ENCODE measurements at regions not wholly inside any gene's neighbourhood (a gene's known extent, or its start where the extent isn't known, plus 50 kb on each side); places are given as distances from the start of the nearest gene placed in this dataset.

GRCh38 chr13:52975969-52976368, 52.6 kb upstream of the OLFM4 start:
- CTCF ChIA-PET, result no interaction called here
- POLR2A ChIA-PET, result no interaction called here

GRCh38 chr13:52975161-52975560, 53.5 kb upstream of the OLFM4 start:
- ChIA-PET CTCF (no interaction called here), POLR2A (no interaction called here)

GRCh38 chr13:52974711-52975110, 53.9 kb upstream of the OLFM4 start:
- ChIA-PET POLR2A (no interaction called here), CTCF (no interaction called here)

GRCh38 chr13:52969373-52969772, 59.2 kb upstream of the OLFM4 start:
- POLR2A ChIA-PET, result no interaction called here
- CTCF ChIA-PET, result no interaction called here

GRCh38 chr13:52968074-52968700, 60.4 kb upstream of the OLFM4 start:
- ChIA-PET CTCF (interaction anchor here (0.9 to 1.4 kb wide), 4 partner anchors 9 to 359 kb away, joined by 3 to 6 read pairs (median 4); no protein-coding TSS in a partner anchor), POLR2A (no interaction called here)

GRCh38 chr13:52961987-52962386, 66.6 kb upstream of the OLFM4 start:
- ChIA-PET POLR2A (no interaction called here), CTCF (no interaction called here)

- CTCF ChIA-PET, result no interaction called here
- POLR2A ChIA-PET, result no interaction called here
Observed at GRCh38 chr13:52961256-52961910, 67.2 kb upstream of the OLFM4 start.

GRCh38 chr13:52955472-52955874, 73.1 kb upstream of the OLFM4 start:
- CTCF ChIA-PET, result no interaction called here

GRCh38 chr13:52954838-52955237, 73.8 kb upstream of the OLFM4 start:
- POLR2A ChIA-PET, result no interaction called here
- CTCF ChIA-PET, result no interaction called here

More at GRCh38 chr13:52955472-52955874, 73.1 kb upstream of the OLFM4 start:
- POLR2A ChIA-PET, result no interaction called here

GRCh38 chr13:52950436-52950956, 78.1 kb upstream of the OLFM4 start:
- POLR2A ChIA-PET, result no interaction called here
- CTCF ChIA-PET, result no interaction called here

GRCh38 chr13:52949742-52950141, 78.9 kb upstream of the OLFM4 start:
- ChIA-PET CTCF (no interaction called here), POLR2A (no interaction called here)

GRCh38 chr13:52949044-52949443, 79.6 kb upstream of the OLFM4 start:
- POLR2A ChIA-PET, result no interaction called here
- CTCF ChIA-PET, result no interaction called here

- CTCF ChIA-PET, result no interaction called here
- POLR2A ChIA-PET, result no interaction called here
Observed at GRCh38 chr13:52947921-52948373, 80.7 kb upstream of the OLFM4 start.

GRCh38 chr13:52945348-52945747, 83.3 kb upstream of the OLFM4 start:
- ChIA-PET POLR2A (no interaction called here), CTCF (no interaction called here)

GRCh38 chr13:52944697-52945096, 83.9 kb upstream of the OLFM4 start:
- CTCF ChIA-PET, result no interaction called here
- POLR2A ChIA-PET, result no interaction called here

GRCh38 chr13:52938065-52938464, 89.6 kb upstream of the PCDH8 start:
- ChIA-PET POLR2A (no interaction called here), CTCF (no interaction called here)

GRCh38 chr13:52936806-52937205, 88.4 kb upstream of the PCDH8 start:
- ChIA-PET CTCF (no interaction called here), POLR2A (no interaction called here)

- ChIA-PET POLR2A (no interaction called here), CTCF (no interaction called here)
Observed at GRCh38 chr13:52934258-52934657, 85.8 kb upstream of the PCDH8 start.

- ChIA-PET POLR2A (no interaction called here), CTCF (no interaction called here)
Observed at GRCh38 chr13:52933547-52934210, 85.2 kb upstream of the PCDH8 start.

- CTCF ChIA-PET, result no interaction called here
- POLR2A ChIA-PET, result no interaction called here
Observed at GRCh38 chr13:52933099-52933498, 84.7 kb upstream of the PCDH8 start.

GRCh38 chr13:52932649-52933048, 84.2 kb upstream of the PCDH8 start:
- ChIA-PET CTCF (no interaction called here), POLR2A (no interaction called here)
